Lower leg skin (tissue), 4 donors: ENCODE measurements at regions not wholly inside any gene's neighbourhood (a gene's known extent, or its start where the extent isn't known, plus 50 kb on each side); places are given as distances from the start of the nearest gene placed in this dataset.

Source experiments
- DNase-seq, 2 donors: peaks; one replicate each; pipeline ENCODE4 v3.0.0-alpha.2; 2019; ENCODE audit warnings: low spot score in 2 of 2
- H3K4me3 ChIP-seq: fragments of 200-600 bp; sonication (generic); 2 replicates; pipeline ENCODE4 v1.5.1; 2017; ENCODE audit warnings: mild to moderate bottlenecking, low read depth; ENCODE audit not compliant: poor library complexity, severe bottlenecking
- POLR2A ChIP-seq, 2 donors: fragments of 450-650 bp; IDR thresholded peaks; one replicate each; pipeline ENCODE4 v1.6.1; 2016 to 2017; ENCODE audit warnings: antibody characterized with exemption in 2 of 2, mild to moderate bottlenecking in 1 of 2, moderate library complexity in 1 of 2
- WGBS, 2 donors: methylation state at CpG; one replicate each; pipeline ENCODE4 v1.1.5; 2018; 5-methylcytosine and 5-hydroxymethylcytosine counted together
- intact Hi-C: fragments of 100-400 bp; cut with DNase I; formaldehyde crosslinking; loops from one replicate; pipeline ENCODE4 v1.15.0; 2023; ENCODE audit warnings: low total_unique reads
- TF ChIP-seq, protein P1 (sequence below), 3 donors: fragments of 450-650 bp; IDR thresholded peaks; one replicate each; pipeline ENCODE4 v1.5.1; 2016; ENCODE audit warnings: antibody characterized with exemption in 3 of 3, mild to moderate bottlenecking in 3 of 3, moderate library complexity in 2 of 3

DNA sequence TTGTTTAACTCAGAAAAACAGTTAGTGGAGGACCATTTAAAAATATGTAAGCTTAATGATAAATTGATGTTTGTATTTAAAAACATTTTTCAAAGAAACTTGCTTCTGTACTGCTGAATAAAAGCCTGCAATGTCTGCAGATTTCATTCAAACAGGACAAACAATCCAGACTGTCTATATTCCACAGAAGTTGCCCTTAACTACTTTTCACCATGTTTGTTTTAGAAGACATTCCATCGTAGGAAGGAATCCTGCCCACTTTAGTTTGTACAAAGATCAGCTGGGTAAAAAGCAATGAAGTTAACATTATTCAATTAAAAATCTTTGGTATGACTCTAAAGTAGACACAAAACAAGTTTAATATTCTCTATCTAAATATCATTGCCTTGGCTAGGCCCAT, 195.7 kb upstream of the CCNH start:
- 57 to 68% methylated on average over 1 of the region's 1 CpG for WGBS, 2 donors
- intact Hi-C loops = no loop called here

DNA sequence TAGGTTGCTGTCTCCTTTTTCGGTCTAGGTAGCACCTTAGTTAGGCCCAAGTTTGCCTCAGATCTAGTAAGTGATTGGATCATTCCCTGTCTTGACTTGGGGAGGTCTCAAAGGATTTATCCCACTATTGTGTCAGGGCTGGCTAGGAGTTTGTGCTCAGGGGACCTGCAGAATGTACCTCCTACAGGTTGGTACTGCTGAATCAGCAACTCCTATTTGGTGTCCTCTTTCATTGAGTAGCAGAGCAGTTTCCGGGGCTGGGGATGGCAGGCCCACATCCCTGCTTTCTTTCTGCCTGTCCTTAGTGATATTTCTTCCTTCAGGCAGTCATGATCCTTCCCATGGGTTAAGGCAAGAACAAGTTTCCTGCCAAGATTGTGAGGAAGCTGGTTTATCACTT, 192.9 kb upstream of the CCNH start:
- intact Hi-C loops = no loop called here
- H3K4me3 ChIP-seq = no peak overlapping the region
- TF ChIP-seq, protein P1, sequence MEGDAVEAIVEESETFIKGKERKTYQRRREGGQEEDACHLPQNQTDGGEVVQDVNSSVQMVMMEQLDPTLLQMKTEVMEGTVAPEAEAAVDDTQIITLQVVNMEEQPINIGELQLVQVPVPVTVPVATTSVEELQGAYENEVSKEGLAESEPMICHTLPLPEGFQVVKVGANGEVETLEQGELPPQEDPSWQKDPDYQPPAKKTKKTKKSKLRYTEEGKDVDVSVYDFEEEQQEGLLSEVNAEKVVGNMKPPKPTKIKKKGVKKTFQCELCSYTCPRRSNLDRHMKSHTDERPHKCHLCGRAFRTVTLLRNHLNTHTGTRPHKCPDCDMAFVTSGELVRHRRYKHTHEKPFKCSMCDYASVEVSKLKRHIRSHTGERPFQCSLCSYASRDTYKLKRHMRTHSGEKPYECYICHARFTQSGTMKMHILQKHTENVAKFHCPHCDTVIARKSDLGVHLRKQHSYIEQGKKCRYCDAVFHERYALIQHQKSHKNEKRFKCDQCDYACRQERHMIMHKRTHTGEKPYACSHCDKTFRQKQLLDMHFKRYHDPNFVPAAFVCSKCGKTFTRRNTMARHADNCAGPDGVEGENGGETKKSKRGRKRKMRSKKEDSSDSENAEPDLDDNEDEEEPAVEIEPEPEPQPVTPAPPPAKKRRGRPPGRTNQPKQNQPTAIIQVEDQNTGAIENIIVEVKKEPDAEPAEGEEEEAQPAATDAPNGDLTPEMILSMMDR (IDR thresholded peaks at IDR 0.05) = no peak
- no peak for TF ChIP-seq POLR2A (IDR thresholded peaks at IDR 0.05)
- 76 to 82% methylated on average over 2 of the region's 2 CpGs for WGBS, 2 donors
- no peak for DNase-seq

More for the DNA sequence above, 195.7 kb upstream of the CCNH start:
- TF ChIP-seq, protein P1 (IDR thresholded peaks at IDR 0.05) = no peak
- TF ChIP-seq POLR2A (IDR thresholded peaks at IDR 0.05) = no peak
- no peak for DNase-seq
- H3K4me3 ChIP-seq = no peak overlapping the region

DNA sequence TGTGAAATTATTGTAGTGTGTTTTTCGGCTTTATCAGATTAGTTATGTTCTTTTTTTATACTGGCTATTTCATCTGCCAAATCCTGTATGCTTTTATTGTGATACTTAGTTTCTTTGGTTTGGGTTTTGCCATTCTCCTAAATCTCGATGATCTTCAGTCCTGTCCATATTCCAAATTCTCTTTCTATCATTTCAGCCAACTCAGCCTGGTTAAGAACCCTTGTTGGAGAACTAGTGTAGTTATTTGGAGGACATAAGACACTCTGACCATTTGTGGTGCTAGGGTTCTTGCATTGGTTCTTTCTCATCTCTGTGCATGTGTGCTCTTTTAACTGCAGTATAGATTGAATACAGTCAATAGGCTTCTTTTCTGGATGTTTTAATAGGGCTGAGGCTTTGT, 187.0 kb upstream of the CCNH start:
- no peak overlapping the region for H3K4me3 ChIP-seq
- intact Hi-C loops = no loop called here
- WGBS, 2 donors = 82 to 91% methylated on average over 2 of the region's 2 CpGs
- DNase-seq = no peak
- TF ChIP-seq, protein P1 (IDR thresholded peaks at IDR 0.05) = no peak
- no peak for TF ChIP-seq POLR2A (IDR thresholded peaks at IDR 0.05)

DNA sequence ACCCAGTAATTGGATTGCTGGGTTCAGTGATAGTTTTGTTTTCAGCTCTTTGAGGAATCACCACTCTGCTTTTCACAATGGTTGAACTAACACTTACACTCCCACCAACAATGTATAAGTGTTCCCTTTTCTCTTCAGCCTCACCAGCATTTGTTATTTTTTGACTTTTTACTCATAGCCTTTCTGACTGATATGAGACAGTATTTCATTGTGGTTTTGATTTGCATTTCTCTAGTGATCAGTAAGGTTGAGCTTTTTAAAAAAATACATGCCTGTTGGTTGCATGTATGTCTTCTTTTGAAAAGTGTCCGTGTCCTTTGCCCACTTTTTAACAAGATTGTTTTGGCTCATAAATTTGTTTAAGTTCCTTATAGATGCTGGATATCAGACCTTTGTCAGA, 185.7 kb upstream of the CCNH start:
- no peak for DNase-seq
- no peak overlapping the region for H3K4me3 ChIP-seq
- 81 to 89% methylated on average over 1 of the region's 1 CpG for WGBS, 2 donors
- intact Hi-C loops = no loop called here
- TF ChIP-seq POLR2A (IDR thresholded peaks at IDR 0.05) = no peak
- TF ChIP-seq, protein P1 (IDR thresholded peaks at IDR 0.05) = no peak

DNA sequence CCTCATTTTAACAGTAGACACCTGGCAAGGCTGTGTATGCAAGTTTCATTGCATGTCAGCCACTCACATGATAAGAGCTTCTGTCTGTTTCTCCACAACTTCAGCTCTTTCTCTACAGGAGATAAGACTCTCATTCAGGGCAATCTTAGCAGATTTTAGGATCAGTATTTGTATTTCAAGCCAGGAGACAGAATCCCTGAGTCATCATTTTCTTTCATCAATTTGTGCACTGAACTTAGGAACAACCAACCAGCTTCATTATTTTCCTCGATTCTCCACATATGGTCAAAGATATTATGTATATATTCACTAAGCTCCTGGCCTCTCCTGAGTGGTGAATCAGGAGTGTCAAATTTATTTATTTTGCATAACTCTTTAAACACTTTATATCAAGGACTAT, 181.8 kb upstream of the CCNH start:
- H3K4me3 ChIP-seq = no peak overlapping the region
- intact Hi-C loops = no loop called here
- 81 to 96% methylated on average over 1 of the region's 1 CpG for WGBS, 2 donors
- no peak for DNase-seq
- TF ChIP-seq, protein P1 (IDR thresholded peaks at IDR 0.05) = no peak
- no peak for TF ChIP-seq POLR2A (IDR thresholded peaks at IDR 0.05)

DNA sequence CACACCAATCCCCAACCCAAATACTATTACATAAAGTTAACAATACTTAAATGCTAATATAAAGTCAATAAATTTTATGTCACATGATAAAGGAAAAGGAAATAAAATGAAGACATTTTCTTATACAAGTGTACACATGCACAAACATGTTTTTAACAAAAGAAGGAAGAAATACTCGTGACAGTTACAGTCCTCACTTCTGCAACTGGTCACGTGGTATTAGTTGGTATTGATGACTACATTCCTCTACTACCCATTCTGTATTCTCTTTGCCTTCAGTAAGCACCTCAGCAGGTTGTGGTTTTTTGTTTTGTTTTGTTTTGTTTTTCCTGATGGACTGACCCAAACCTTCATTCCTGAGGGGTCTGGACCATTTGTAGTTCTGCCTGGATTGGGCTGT, 176.9 kb upstream of the CCNH start:
- no peak for TF ChIP-seq POLR2A (IDR thresholded peaks at IDR 0.05)
- TF ChIP-seq, protein P1 (IDR thresholded peaks at IDR 0.05) = no peak
- no peak for DNase-seq
- 63 to 69% methylated on average over 2 of the region's 2 CpGs for WGBS, 2 donors
- H3K4me3 ChIP-seq = no peak overlapping the region
- intact Hi-C loops = no loop called here
